ENCODE measurements at regions not wholly inside any gene's neighbourhood (a gene's known extent, or its start where the extent isn't known, plus 50 kb on each side); places are given as distances from the start of the nearest gene placed in this dataset.

DNA sequence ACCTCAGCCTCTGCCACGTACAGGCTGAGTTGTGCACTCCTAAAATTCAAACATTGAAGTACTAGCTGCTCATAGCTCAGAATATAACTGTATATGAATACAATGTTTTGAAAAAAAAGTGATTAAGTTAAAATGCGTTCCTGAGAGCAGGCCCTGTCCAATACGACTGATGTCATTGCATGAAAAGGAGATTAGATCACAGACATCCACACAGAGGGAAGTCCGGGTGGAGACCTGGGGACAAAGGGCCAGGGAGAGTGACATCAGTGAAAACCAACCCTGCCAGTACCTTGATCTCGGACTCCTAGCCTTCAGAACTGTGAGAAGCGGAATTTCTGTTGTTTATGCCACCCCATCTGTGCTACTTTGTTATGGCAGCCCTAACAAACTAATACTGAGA, 311.4 kb upstream of the NR2F2 start:
- no peak for DNase-seq

DNA sequence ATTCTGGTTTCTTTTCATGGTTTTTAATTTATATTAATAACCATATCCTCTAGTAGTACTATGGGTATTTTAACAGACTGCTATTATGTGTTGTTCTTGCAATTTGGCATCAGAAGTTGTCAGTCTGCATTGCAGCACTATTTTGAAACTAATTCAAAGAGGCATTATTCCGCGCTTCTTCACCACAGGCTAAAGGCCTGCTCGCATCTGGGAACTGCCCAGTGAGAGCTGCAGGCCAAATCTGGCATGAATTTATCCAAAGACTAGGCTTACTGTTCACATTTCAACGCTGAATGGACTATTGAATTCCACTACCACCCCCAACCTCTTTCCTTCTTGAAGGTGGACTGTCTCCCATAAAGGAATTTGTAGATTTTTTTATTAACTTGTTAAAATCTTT, 310.4 kb upstream of the NR2F2 start:
- DNase-seq = no peak

DNA sequence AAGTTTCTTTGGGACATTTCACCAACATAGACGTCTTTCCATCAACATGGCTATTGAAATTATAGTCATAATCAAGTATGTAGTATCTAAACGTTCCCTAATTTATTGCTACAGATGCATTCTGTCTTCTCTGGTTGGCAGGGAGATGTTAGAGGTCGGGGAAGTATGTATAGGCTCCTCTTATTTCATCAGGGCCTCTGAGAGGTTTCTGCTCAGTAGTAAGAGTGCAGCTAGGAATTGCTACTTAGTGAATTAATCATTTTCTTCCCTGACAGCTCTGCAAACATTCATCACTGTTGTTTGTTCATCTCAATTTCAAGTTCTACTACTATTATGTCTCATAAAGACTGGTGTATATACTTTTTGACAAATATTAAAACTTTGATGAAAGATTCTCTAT, 309.7 kb upstream of the NR2F2 start:
- no peak for DNase-seq

DNA sequence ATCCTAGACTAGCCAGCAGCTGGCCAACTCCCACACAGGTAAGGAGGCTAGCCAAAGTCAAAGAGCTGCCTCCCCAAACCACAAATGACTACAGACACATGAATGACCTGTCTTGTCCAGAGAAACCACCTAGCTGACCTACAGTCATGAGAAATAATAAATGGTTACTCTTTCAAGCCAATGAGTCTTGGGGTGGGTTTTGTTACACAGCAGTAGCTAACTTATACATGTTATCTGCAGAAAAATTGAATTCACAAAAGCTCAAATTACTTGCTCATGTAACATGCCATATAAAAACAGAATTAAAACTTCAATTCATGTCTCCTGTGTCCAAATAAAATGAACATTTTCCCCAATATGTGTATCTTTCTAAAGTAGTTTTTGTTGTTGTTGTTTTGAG, 307.4 kb upstream of the NR2F2 start:
- no peak for DNase-seq

DNA sequence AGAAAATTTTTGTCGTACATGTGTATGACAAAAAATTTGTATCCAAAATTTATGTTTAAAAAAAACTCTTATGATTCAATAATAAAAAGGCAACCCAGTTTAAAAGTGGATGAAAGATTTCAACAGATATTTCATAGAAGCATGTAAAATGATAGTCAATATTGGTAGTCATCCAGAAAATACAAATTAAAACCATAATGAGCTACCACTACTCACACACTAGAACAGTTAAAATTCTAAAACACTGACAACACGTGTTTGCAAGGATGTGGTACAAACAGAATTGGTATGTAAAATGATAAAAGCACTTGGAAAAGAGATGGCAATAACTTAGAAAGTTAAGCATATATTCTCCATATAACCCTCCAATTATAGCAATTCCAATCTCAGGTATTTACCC, 303.0 kb upstream of the NR2F2 start:
- DNase-seq = no peak

DNA sequence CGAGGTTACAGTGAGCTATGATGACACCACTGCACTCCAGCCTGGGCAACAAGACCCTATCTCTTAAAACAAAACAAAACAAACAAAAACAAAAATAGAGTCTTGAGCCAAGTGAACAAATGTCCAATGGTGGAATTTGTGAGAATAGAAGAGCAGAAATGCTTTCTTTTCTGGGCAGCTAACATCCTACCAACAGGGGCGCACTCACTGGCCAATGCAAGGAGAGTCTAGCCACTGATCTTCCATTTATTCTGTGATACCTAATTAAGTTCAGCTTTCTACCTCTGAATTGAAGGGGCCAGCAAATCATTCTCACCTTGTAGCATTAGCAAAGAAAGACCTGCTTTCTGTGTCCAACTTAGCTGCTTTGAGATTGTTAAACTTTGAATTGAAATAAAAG, 301.9 kb upstream of the NR2F2 start:
- no peak for DNase-seq

DNA sequence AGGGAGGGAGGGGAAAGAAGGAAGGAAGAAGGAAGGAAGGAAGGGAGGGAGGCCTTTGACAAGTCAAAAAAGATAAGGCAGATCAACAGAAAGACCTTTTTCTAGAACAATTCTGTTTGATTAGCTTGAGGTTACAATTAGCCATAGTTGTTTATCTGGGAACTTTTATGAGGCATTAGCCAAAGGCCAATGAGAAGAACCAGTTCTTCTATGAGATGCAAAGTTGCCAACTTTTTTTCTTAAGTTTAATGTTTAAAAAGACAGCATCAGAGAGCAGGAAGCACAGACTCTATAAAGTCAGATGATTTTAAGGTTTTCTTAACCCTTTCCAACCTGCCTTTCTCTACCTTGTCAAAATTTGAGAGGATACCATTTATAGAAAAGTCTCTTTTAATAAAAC, 301.3 kb upstream of the NR2F2 start:
- DNase-seq = no peak

DNA sequence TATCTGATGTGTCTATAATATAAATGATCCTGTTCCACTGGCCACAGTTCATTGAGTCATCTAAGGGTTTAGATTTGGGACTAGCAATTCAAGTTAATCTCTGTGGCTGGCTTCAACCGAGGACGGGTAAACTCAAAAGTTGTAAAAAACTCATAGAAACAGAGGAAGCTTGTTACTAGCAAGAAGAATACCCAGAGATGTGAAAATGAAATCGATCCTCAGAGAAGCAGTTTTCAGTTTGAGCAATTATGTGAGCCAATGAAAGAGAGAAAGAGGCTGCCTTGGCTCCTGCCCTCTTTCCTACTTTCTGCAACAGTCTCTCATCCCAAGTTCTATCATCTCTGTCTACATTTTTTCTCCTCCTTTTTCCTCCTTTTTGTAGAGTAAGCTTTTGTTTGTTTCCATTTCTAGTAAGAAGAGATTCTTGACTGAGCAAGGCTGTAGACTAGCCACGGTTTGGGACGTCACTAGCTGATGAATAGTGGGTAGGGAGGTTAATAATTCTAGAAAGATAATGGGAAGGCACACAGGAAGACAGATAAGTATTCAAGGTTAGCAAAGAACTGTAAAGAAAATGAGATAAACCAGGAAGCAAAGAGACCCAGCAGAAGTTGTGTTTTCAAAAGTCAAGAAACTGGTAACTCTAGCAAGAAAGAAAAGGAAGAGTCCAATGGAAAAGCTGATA, 298.9 kb upstream of the NR2F2 start:
- no peak for DNase-seq

DNA sequence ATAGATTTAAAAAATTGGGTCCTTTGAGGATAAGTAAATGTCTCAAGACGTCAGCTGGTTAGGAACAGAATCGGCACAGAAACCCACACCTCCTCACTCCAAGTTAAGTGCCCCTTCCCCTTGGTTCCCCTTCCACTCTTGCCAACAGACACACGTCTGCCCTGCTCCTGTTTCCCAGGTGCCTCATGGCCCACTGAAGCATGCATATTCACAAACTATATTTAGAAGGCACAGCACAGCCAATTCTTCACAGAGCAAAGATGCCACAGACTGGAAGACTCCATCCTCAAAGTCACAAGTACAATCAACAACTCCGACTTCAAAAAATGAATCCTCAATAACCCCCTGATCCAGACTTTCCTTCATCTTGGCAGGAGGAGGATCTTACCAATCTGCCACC, 295.4 kb upstream of the NR2F2 start:
- no peak for DNase-seq

DNA sequence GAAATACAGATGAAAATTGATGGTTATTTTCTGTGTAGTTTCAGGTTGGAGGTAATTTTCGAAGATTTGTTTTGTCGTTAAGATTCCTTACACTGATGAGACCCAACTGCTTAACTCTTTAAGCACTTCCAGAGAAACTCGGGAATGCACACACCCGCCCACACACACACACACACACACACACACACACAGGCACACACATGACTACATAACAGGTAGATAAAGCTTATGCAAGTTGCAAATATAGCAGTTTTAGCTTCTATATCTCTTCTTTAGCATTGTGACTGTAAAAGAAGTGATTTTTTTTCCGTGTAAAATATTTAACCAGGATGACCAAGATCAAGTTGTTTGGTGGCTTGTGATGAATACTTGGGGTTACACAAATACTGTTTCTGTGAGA, 294.9 kb upstream of the NR2F2 start:
- no peak for DNase-seq

DNA sequence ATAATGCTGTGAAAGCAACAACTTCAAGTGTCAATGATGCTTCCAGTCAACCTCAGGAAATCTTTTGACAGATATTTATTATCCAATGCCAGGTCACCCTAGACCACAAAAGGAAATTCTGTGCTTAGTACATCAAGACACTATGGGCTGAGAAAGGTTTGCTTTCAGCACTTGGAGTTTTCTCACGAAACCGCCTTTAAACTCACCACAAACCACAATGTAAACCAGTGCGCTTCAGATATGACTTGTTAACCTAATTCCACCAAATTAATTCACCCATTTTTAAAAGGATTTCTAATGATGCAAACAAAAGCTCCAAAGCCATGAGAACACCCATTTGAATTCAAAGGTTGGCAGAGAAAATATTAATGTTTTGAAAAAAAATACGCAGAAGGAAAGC, 292.9 kb upstream of the NR2F2 start:
- no peak for DNase-seq

DNA sequence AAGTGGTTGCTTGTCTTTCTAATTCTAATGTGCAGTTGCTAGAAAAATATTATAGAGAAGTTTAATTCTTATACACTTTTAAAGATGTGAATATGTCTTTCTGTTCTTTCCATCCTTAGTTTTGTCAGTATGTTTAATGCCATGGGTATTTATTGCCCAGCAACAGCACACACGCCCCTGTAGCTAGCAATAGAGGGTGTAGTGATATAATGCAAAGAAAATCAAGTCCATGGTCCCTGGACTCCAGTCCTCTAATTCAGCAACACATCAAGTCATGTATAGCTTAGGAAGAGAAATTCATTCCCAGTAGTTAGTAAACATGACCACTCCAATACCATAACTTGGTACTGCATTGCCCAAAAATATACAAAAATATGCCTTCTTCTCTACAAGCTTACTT, 292.4 kb upstream of the NR2F2 start:
- no peak for DNase-seq

DNA sequence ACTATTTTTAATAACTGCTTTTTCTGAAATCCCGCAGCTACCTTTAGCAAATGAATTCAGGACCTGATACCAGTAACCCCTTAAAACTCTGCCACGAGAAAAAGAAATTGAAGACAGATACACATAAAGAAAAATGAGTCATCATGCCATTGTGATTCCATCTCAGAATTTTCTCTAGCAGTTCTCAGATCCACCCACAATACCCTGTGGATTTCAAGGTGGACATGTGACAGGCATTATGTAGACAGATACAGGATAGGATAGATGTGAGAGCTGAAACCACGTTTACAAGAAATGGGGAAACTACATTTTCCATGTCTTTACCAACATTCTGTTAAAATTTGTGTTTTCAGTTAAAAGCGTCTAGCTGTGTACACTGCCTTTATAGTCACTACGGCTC, 291.9 kb upstream of the NR2F2 start:
- DNase-seq = no peak

DNA sequence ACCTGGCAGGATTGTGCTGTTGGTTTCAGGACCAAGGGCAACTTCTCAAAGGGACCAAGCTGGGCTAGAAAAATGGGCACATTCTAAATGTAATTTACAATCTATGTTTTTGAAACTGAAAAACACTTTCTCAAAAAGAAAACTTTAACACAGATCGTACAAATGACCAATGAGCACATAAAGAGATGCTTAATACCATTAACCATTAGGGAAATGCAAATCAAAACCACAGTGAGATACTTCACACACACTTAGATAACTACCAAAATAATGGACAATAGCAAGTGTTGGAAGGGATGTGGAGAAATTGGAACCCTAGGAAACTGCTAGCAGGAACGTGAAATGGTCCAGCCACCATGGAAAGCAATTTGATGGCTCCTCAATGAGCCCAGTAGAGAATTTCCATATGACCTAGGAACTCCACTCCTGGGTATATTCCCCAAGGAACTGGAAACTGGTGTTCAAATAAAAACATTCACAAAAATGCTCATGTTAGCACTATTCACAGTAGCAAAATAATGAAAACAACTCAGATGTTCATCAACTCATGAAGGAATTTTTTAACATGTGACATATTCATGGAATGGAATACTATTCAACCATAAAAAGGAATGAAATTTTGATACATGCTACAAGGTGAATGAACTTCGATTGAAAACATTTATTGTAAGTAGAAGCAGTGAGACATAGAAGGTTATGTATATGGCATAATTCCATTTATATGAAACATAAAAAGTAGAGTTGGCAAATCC, 288.3 kb upstream of the NR2F2 start:
- DNase-seq = no peak

DNA sequence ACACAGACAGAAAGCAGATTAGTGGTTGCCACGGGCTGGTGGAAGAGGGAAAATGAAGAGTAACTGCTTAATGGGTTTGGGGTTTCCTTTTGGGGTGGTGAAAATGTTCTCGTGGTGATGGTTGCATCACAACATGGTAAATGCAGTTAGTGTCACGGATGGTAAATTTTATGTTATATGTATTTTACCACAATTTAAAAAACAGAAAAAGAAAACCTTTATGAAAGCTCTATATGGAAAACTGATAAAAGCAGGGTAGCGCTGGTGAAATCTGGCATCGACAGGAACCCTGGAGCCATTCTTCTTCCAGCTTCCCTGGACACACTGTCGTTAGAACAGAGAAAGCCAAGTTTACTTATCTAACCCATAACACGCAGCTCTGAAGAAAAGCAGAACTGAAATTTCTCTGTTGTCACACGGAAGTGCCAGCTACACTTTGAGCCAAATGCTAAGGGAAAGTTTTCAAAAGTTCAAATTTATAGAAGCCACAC, 287.7 kb upstream of the NR2F2 start:
- no peak for DNase-seq

DNA sequence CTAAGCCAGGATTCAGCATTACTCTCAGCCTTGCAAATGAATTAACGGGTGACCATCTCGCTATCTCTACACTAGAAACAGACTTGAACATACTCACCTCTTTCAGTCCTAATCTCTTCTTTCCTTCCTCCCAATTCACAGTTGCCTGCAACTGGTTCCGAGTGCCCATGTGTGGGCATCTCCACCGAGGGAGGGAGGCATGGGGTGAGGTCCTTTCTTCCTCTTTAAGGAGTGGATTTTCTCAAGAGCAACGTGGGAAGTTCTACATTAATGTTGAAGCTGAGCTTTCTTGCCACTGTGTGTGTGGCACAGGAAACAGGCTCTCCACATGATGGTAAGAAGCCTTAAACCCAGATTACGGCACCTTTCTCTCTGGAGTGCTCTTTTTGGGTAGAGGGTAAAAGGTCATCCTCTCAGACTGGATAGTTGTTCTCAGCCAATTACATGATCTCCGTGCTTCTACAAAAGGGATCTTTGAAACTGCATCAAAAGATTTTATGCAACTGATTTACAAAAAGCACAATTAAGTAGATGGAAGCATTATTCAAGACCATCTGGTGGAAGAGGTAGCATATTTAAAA, 286.8 kb upstream of the NR2F2 start:
- no peak for DNase-seq

DNA sequence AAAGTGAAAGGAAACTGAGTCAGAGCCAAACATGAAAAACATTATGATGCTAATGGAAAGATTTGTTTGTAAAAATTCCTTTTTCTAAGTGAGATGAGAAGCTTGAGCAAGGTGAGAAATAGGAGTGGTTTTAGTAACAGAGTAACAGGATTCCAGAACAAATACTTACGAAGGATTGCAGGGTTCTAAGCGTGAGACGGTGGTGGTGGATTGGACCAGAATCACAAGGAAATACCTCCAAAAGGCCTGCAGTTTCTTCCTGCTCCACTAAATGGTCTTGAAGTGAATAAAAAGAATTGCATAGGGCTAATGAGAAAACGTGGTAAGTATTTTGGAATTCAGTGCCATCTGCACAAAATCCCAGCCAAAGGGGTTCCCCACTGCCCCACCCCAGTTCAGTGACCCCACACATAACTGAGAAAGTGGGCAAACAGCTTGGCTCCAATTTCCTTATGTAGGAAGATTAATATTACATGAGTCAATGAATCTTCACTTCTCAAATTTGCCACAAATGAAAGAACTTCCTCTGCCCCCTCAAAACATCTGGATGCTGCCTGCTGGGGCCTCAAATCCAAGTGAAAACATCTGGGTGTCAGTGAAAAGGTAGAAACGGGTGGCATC, 283.8 kb upstream of the NR2F2 start:
- no peak for DNase-seq

DNA sequence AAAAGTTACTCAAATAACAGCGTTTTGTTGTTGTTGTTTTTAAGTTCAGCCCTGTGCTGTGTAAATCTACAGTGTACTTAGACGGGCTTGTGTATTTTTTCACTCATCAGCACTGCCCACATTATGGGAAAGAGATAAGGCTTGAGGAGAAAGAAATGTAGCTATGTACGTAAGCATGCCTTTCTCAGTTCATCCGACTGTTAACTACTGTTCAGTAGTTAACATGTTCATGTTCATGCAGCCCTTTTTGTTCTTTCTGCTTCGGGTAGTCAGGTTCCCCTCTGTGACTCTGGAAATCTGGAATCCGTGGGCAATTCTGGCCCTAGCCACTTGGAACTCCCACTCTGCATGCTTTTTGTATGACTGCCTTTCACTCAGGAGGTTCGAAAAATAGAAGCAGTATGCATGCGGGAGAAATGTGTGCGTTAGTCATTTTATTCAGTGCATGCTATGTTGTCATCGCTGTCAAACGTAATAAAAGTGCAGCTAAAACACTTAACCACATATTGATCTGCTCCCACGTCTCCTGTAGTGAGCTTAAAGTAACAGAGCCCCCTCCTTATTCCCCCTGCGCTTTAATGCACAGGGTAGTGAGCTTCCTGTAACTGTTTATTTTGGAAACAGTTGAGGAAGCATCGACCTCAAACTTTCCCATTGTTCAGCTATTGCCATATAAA, 283.1 kb upstream of the NR2F2 start:
- DNase-seq = no peak

DNA sequence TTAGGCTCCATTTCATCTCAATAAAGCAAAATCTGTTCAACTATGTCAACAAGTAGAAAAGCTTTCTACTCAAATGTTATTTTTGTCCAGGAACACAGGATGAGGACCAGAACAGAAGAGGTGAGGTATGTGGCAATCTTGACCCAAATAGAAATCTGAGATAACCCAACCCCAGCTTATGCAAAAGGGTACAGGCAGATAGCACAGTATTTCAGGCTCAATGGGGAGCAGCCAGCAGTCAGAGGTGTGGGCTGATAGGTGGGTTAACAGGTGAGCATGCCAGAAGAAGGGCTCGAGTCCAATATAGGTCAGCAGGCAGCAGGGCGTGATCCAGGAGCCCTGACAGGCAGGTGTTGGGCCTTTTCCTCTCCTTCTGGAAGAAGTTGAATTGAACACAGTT, 281.2 kb upstream of the NR2F2 start:
- no peak for DNase-seq

DNA sequence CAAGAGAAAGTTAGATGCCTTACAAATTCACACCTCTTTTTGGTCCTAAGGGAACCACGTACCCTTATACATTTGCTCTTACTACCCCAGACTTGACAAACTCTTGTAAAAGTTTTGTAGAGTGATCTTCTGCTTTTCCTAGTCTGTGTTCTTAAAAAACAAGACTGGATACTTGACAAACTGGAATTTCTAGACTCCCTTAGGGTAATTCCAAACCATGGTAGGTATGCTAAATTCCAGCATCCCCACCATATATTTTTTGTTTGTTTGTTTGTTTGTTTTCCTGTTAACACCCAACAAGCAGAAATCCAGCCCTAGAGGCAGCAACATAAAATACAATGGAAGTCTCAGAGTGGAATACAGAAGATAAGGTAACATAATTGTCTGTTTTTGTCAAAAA, 280.7 kb upstream of the NR2F2 start:
- DNase-seq = no peak

DNA sequence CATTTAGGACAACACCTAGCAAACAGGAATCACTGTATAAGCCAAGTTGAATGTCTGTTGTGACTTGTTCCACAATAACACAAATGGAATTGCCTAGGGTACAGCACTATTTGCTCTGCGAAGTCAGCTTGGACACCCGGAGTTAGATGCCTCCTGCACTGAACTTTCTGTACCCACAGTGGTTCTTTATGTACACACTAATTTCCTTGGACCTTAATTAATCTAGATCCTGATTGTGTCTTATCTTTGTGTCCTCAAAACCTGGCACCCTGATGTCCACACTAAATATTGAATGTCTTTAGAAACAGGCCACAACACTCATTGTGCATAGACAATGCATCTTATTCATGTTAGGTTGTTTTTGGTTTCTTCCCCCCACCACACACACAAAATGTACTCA, 278.9 kb upstream of the NR2F2 start:
- DNase-seq = no peak

DNA sequence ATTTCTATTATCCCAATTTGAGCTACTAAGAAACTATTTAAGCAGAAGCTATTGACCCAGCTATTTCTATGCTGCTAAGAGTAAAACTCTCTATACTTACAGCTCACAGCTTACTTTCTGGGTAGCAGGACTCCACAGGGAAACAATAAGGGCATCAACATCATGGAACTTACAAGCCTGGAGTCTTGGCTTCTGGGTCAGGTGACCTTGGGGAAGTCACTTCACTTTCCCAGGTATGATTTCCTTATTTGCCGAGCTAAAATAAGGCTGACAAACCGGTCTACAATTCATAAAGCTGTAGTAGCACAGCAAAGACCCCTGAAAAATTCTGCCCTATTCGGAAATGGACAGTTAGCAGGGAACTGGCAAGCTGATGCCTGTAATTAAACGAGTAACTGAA, 278.3 kb upstream of the NR2F2 start:
- DNase-seq = no peak

DNA sequence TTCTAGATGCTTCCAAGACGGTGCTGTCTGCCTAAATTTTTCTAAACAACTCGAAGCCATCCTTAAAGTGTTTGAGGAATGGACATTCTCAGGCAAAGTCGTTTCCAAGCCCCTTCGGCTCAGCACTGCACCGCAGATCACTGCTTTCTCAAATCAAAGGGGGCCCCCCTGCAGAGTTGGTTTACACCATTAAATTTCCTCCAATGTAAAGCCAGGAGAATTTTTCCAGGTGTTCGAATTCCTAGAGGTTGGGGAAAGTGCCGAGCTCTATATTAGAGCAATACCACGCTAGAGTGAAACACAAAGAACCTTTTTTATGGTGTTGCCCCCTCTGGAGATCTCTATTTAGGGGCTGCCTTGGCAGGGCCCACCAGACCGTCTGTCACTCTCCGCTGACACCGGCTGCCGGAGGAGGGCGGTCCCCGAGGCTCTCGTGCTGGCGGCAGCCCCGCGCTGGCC, 277.9 kb upstream of the NR2F2 start:
- no peak for DNase-seq
